HuH-7 (cell line): ENCODE measurements at regions not wholly inside any gene's neighbourhood (a gene's known extent, or its start where the extent isn't known, plus 50 kb on each side); places are given as distances from the start of the nearest gene placed in this dataset.

Source experiments
- DNase-seq: peaks from one replicate; pipeline ENCODE4 v3.0.0; 2011; ENCODE audit warnings: low spot score

DNA sequence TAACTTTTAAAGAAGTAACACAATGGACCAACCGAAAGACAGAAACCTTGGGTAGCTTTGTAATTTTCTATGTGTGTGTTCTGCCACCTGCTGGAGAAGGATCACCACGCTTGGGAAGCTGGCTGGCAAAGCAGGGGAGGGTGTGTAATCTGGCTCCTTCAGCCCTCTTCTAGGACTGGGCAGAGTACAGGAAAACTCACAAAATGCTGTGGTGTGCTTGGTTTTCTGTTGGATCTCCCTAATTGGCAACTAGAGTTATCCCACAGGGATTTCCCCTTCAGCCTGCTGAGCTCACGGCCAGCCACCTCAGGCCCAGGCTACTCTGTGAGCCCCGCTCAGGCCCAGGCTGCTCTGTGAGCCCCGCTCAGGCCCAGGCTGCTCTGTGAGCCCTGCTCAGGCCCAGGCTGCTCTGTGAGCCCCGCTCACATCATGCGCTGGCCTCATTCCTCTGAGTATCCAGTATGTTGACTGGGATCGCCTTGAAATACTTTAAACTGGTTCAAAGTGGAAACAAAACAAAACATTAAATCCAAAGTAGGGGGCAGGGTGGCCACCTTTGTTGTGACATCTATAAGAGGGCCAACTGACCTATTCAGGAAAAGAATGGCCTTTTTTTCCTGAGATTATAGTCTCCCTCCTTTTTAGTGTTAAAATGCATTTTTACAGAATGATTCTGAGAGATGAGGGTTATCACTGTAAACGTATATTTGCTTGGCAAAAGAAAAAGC lies 52.0 kb upstream of the RNU6-8 start:
- DNase-seq, result peak; percentile 37

DNA sequence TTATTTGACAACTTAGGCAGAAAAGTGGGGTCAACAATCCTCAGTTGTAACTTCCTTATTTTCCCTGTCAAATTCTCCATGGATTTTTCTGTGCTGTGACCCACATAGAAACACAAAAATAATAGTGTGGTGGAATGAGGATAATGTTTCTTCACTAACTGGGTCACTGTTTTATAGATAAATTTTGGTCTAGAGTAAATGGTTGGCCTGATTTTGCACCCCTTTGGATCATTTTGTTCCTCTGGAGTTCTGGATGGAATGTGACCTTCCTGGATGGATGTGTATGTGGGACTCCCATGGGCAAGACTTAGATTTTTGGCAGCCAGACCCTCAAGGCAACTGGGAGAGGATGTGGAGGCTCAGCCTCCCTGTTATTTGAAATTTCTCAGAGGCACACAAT lies 52.7 kb upstream of the RNU6-8 start:
- no peak for DNase-seq

DNA sequence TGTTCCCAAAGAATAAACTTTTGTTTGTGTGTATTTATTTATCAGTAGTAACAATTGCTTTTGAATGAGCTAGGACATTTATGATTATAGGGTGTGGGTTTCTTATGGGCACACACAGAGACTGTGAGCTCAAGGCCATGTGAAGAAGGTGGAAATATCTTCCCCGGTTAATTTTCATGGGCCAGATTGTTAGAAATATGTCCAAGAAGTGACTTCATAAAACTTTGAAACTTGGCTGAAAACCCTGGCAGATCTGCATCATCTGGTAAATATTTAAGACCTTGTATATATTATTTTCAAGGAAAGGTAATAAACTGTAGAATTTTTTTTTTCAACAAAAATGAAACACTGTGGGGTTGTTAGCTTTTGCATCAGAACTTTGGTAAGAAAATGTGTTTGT lies 53.5 kb upstream of the RNU6-8 start:
- no peak for DNase-seq

DNA sequence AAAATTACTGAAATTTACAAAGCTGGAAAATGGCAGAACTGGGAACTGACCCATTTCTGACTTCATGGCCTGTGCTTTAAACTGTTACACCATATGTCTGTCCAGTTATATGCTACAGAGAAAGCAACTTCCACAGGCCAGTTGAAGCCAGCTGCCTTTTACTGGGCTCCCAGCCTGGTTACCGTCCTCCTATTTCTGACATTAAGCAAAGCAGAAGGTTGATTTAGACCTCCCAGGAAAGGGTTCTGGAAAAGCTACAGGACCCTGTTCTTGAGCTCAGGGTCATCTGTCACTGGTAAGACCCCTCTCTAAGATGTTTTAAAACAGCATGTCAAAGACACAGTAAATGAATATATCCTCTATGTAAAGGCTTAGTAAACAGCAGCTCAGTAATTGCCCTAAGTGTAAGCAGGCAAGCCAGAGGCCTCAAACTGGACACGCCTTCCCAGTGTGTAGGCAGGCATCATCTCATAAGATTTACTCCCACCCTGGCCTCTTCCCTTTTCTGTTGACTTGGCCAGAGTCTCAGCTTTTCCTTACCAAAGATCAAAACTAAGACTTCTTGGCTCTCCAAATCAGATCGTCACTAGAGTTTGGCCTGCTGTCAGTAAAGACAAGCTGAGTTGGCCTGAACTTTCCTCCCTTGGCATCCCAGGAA lies 55.4 kb upstream of the RNU6-8 start:
- no peak for DNase-seq

DNA sequence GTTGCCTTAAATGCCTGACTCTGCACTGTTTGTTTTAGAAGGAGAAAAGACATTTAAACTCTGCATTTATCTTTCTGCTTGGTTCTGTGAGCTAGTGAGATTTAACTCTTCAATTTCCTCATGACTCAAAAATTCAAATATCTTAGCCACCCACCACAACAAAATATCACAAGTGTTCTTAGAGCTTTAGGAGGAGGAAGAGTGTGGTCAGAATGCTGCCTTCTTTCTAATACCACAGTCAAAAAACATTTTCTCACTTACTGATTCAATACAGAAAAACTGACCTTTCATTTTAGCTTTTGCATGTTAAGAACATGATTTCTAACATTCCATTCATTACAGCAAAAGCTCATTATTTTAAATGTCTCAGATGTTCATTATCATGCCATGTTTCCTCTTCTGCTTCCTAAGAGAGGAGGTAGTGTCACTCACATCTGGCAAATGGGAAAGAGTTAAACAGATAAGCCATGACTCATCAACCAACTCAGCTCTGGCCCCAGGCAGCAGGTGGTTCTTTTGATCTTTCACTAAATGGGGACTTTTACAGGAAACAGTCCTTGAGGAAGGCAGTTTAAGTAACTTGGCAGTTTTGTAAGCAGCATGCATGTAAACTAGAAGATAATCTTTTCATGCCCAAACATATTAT lies 56.4 kb upstream of the RNU6-8 start:
- DNase-seq, result no peak

DNA sequence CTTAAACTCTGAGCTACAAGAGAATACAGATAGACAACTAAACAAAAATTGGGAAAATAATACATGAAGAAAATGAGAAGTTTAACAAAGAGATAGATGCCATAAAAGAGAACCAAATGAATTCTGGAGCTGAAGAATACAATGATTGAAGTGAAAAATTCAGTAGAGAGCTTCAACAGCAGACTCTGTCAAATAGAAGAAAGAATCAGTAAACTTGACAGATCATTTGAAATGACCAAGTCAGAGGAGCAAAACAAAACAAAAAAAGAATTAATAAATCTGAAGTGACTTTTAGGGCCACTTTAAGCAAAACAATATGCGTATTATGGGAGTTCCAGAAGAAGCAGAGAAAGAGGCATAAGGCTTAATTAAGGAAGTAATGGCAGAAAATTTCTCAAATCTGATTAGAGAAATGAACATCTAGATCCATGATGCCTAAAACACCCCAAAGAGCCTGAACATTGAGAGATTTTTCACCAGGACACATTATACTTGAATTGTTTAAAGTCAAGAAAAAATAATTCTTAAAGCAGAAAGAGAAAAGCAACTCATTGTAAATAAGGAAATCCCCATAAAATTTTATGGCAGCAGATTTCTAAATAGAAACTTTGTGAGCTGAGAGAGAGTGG lies 61.0 kb upstream of the RNU6-8 start:
- DNase-seq, result no peak

DNA sequence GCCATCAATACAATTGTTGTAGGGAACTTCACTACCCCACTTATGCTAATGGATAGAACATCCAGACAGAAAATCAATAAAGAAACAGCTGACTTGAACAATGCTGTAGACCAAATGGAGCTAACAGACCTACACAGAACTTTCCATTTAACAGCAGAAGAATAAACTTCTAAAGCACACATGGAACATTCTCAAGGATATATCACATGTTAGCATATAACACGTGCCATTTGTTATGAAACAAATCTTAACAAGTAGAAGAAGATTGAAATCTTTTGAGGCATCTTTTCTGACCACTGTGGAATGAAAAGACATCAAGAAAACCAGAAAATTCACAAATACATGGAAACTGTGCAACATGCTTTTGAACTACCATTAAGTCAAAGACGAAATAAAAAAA lies 62.5 kb upstream of the RNU6-8 start:
- no peak for DNase-seq

DNA sequence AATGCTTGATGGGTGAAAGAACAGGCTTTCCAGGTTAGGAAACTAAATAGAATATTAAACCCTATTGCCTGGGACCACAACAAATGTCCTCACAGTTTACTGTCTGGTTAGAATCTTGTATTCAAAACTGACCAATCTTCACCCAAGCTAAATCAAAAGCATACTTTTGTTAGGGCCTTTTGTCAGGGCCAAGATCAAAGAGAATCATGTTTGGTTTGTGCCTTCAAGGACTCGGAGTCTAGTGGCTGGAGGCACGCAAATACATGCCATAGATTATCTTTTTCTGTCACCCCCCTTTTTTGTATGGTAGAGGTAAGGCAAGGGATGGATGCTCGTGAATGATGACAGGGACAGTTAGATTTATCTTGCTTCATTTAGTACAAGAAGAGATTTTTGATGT lies 51.1 kb upstream of the AKAP6 start:
- no peak for DNase-seq
